Neuron (in vitro differentiated cells): ENCODE measurements at regions not wholly inside any gene's neighbourhood (a gene's known extent, or its start where the extent isn't known, plus 50 kb on each side); places are given as distances from the start of the nearest gene placed in this dataset.
"Not testable (repeated sequence)": the region's sequence is repeated elsewhere in the genome, so short reads cannot be mapped to it uniquely, and the experiment has no call there.

ENCODE experiments used
- H2AFZ ChIP-seq: one replicate; pipeline ENCODE4 v1.6.1; 2013; ENCODE audit warnings: low read depth, mild to moderate bottlenecking, inconsistent platforms, low read length, moderate library complexity
- H3K27me3 ChIP-seq: one replicate; pipeline ENCODE4 v1.6.1; 2013; ENCODE audit warnings: low read length; ENCODE audit not compliant: insufficient read depth
- H3K36me3 ChIP-seq: one replicate; pipeline ENCODE4 v1.6.1; 2013; ENCODE audit warnings: low read length; ENCODE audit not compliant: insufficient read depth
- H3K4me1 ChIP-seq: one replicate; pipeline ENCODE4 v1.6.1; 2013; ENCODE audit warnings: low read length; ENCODE audit not compliant: insufficient read depth
- H3K4me3 ChIP-seq: 2 replicates; pipeline ENCODE4 v1.5.1; 2013; ENCODE audit warnings: mild to moderate bottlenecking, low read length, moderate library complexity
- H3K9me3 ChIP-seq: one replicate; pipeline ENCODE4 v1.6.1; 2013; ENCODE audit warnings: low read length

GRCh38 chr9:13923381-13923780 is 390.6 kb downstream of the NFIB start:
- no peaks in the 10 kb centered on the region for H3K4me1 ChIP-seq
- no peaks in the 10 kb centered on the region for H3K36me3 ChIP-seq
- H2AFZ ChIP-seq, result no peak overlapping the region
- H3K4me3 ChIP-seq, result no peak overlapping the region
- no peaks in the 10 kb centered on the region for H3K9me3 ChIP-seq
- no peaks in the 10 kb centered on the region for H3K27me3 ChIP-seq

- Histone ChIP-seq H3K36me3 (no peaks in the 10 kb centered on the region), H2AFZ (no peak overlapping the region), H3K9me3 (no peaks in the 10 kb centered on the region), H3K4me3 (no peak overlapping the region), H3K27me3 (no peaks in the 10 kb centered on the region), H3K4me1 (no peaks in the 10 kb centered on the region)
Observed at GRCh38 chr9:13920557-13920956, 393.4 kb downstream of the NFIB start.

- Histone ChIP-seq H3K9me3 (no peaks in the 10 kb centered on the region), H3K4me3 (no peak overlapping the region), H3K36me3 (no peaks in the 10 kb centered on the region), H3K27me3 (no peaks in the 10 kb centered on the region), H3K4me1 (no peaks in the 10 kb centered on the region), H2AFZ (no peak overlapping the region)
Observed at GRCh38 chr9:13919401-13919800, 394.5 kb downstream of the NFIB start.

- Histone ChIP-seq H3K4me3 (no peak overlapping the region), H3K4me1 (no peaks in the 10 kb centered on the region), H2AFZ (no peak overlapping the region), H3K36me3 (no peaks in the 10 kb centered on the region), H3K27me3 (no peaks in the 10 kb centered on the region), H3K9me3 (no peaks in the 10 kb centered on the region)
Observed at GRCh38 chr9:13917534-13917933, 396.4 kb downstream of the NFIB start.

GRCh38 chr9:13915591-13916301 is 398.2 kb downstream of the NFIB start:
- H3K4me1 ChIP-seq, result no peaks in the 10 kb centered on the region

GRCh38 chr9:13915131-13915530 is 398.8 kb downstream of the NFIB start:
- no peaks in the 10 kb centered on the region for H3K36me3 ChIP-seq
- no peaks in the 10 kb centered on the region for H3K4me1 ChIP-seq
- no peak overlapping the region for H3K4me3 ChIP-seq
- H3K27me3 ChIP-seq, result no peaks in the 10 kb centered on the region
- no peak overlapping the region for H2AFZ ChIP-seq
- no peaks in the 10 kb centered on the region for H3K9me3 ChIP-seq

More at GRCh38 chr9:13915591-13916301, 398.2 kb downstream of the NFIB start:
- no peaks in the 10 kb centered on the region for H3K36me3 ChIP-seq
- H3K27me3 ChIP-seq, result no peaks in the 10 kb centered on the region
- no peaks in the 10 kb centered on the region for H3K9me3 ChIP-seq
- no peak overlapping the region for H2AFZ ChIP-seq
- H3K4me3 ChIP-seq, result no peak overlapping the region

- Histone ChIP-seq H3K27me3 (no peaks in the 10 kb centered on the region), H3K9me3 (no peaks in the 10 kb centered on the region), H2AFZ (no peak overlapping the region), H3K4me3 (no peak overlapping the region), H3K4me1 (no peaks in the 10 kb centered on the region), H3K36me3 (no peaks in the 10 kb centered on the region)
Observed at GRCh38 chr9:13911473-13911872, 402.5 kb downstream of the NFIB start.

GRCh38 chr9:13907842-13908241 is 406.1 kb downstream of the NFIB start:
- H3K4me3 ChIP-seq, H3K4me1 ChIP-seq, H3K9me3 ChIP-seq: not testable (repeated sequence)

GRCh38 chr9:13904746-13905145 is 409.2 kb downstream of the NFIB start:
- H3K27me3 ChIP-seq, result no peaks in the 10 kb centered on the region
- no peaks in the 10 kb centered on the region for H3K36me3 ChIP-seq
- no peaks in the 10 kb centered on the region for H3K9me3 ChIP-seq
- H3K4me3 ChIP-seq, result no peak overlapping the region
- peaks cover 8% of the 10 kb centered on the region for H3K4me1 ChIP-seq
- no peak overlapping the region for H2AFZ ChIP-seq

More at GRCh38 chr9:13907842-13908241, 406.1 kb downstream of the NFIB start:
- not testable (repeated sequence) for H2AFZ ChIP-seq, H3K36me3 ChIP-seq, H3K27me3 ChIP-seq

GRCh38 chr9:13904311-13904710 is 409.6 kb downstream of the NFIB start:
- peaks cover 8% of the 10 kb centered on the region for H3K4me1 ChIP-seq

GRCh38 chr9:13902286-13903066 is 411.5 kb downstream of the NFIB start:
- Histone ChIP-seq H3K36me3 (no peaks in the 10 kb centered on the region), H3K9me3 (no peaks in the 10 kb centered on the region), H3K4me1 (peaks cover 12% of the 10 kb centered on the region), H3K4me3 (no peak overlapping the region), H2AFZ (no peak overlapping the region), H3K27me3 (no peaks in the 10 kb centered on the region)

More at GRCh38 chr9:13904311-13904710, 409.6 kb downstream of the NFIB start:
- Histone ChIP-seq H3K27me3 (no peaks in the 10 kb centered on the region), H3K36me3 (no peaks in the 10 kb centered on the region), H3K4me3 (no peak overlapping the region), H2AFZ (no peak overlapping the region), H3K9me3 (no peaks in the 10 kb centered on the region)

GRCh38 chr9:13901176-13901575 is 412.8 kb downstream of the NFIB start:
- no peak overlapping the region for H3K4me3 ChIP-seq
- H2AFZ ChIP-seq, result no peak overlapping the region
- no peaks in the 10 kb centered on the region for H3K9me3 ChIP-seq
- H3K4me1 ChIP-seq, result peaks cover 18% of the 10 kb centered on the region
- H3K36me3 ChIP-seq, result no peaks in the 10 kb centered on the region
- H3K27me3 ChIP-seq, result no peaks in the 10 kb centered on the region

- H3K36me3 ChIP-seq, result no peaks in the 10 kb centered on the region
- no peaks in the 10 kb centered on the region for H3K27me3 ChIP-seq
- no peak overlapping the region for H3K4me3 ChIP-seq
- peaks cover 18% of the 10 kb centered on the region for H3K4me1 ChIP-seq
- no peaks in the 10 kb centered on the region for H3K9me3 ChIP-seq
- H2AFZ ChIP-seq, result no peak overlapping the region
Observed at GRCh38 chr9:13900449-13900848, 413.5 kb downstream of the NFIB start.
